Stimulated activated CD8-positive, alpha-beta memory T cell treated with anti-CD3 and anti-CD28 coated beads, Interleukin-7, amount 100 ng/mL, for 48 hours (primary cell): ENCODE measurements at regions not wholly inside any gene's neighbourhood (a gene's known extent, or its start where the extent isn't known, plus 50 kb on each side); places are given as distances from the start of the nearest gene placed in this dataset.

ENCODE experiments used
- DNase-seq, 2 donors: peaks; one replicate each; pipeline ENCODE4 v3.0.0-alpha.2; 2020; ENCODE audit warnings: low read depth in 1 of 2; ENCODE audit errors: extremely low read depth in 1 of 2

DNA sequence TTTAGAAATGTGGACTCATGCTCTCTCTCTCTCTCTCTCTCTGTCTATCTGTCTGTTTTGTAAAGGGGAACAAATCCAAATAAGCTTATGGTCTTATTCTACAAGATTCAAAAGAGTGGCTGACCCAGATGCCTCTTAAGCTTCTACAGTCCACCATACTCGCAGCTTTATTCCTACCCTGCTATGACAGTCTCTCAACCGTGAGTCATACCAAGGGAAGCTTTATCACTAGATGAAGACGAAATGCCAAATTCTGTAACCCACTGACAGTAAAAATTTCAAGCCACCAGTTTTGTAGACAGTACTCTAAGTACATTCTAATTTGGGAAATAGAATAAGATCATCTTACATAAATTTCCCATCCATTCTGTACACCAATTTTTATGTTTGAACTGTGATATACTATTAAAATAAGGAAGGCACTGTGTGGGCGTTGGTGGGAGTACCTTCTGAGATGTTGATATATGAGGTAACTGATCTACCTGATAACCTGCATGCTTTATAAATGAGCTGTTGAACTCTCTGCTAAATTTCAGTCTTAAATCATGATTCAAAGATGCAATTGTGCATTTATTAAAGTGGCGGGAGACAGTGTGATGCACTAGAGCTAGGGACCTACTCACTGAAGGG lies 153.2 kb downstream of the KLF6 start:
- DNase-seq: no peak

DNA sequence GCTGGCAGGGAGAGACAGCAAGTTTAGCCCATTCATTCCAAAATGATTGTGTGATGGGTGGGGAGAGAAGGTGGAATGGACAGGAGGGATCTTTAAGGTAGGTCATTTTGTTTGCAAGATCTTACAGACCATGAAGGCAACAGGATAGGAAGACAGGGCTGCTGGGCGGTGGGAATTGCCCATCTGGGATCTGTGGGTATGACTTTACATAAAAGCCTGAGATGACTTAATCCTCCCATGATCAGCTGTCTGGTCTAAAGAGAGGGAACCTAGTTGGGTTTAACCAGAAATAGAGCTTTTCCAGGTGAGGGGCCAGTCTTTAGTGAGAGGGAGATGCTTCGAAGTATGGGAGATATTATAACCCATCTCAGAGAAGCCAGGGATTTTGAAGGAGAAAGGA lies 153.7 kb downstream of the KLF6 start:
- no peak for DNase-seq

GRCh38 chr10:3625959-3626751 lies 158.9 kb downstream of the KLF6 start:
- no peak for DNase-seq

GRCh38 chr10:3624367-3624766 lies 160.6 kb downstream of the KLF6 start:
- DNase-seq: no peak

GRCh38 chr10:3623746-3624145 lies 161.3 kb downstream of the KLF6 start:
- DNase-seq: no peak

GRCh38 chr10:3622845-3623621 lies 162.0 kb downstream of the KLF6 start:
- DNase-seq: peak; percentile 19 to 33

DNA sequence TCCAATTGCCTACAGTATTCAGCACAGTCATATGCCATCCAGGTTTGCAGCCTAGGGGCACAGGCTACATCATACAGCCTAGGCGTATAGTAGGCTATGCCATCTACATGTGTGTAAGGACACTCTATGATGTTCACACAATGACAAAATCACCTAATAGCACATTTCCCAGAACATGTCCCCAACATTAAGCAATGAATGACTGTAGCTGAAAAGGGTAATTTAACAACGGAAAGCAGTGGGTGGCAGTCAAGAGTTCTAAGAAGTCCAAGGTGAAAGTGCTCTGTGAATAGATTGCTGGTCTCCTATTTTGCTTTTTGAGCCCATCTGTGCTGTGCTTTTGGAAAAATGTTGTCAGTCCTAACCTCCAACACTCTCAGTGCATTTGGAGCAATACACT lies 162.6 kb downstream of the KLF6 start:
- DNase-seq: peak in 1 of 2 donors; percentile 8

- DNase-seq: no peak
Observed at GRCh38 chr10:3620818-3621217, 164.2 kb downstream of the KLF6 start.

- no peak for DNase-seq
Observed at GRCh38 chr10:3619241-3619640, 165.8 kb downstream of the KLF6 start.

- DNase-seq: no peak
Observed at GRCh38 chr10:3616880-3617279, 168.1 kb downstream of the KLF6 start.

DNA sequence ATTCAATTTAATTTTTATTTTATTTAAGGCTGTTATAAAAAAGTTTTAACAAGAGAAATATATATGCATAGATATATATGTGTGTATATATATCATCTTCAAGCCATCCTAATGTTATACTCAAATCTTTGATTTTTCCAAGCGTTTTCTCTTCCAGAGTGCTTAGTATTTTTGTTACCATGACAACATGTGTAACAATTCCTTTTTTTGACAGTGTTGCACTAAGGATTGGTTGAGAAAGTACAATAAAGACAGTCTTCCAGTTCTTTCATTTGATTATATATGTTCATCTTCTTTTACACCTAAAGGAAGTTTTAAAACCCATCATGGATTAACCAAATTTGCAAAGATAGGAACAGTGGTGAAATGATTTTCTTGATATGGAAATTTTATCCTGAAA lies 171.7 kb downstream of the KLF6 start:
- no peak for DNase-seq

- DNase-seq: no peak
Observed at GRCh38 chr10:3612183-3613001, 172.6 kb downstream of the KLF6 start.

DNA sequence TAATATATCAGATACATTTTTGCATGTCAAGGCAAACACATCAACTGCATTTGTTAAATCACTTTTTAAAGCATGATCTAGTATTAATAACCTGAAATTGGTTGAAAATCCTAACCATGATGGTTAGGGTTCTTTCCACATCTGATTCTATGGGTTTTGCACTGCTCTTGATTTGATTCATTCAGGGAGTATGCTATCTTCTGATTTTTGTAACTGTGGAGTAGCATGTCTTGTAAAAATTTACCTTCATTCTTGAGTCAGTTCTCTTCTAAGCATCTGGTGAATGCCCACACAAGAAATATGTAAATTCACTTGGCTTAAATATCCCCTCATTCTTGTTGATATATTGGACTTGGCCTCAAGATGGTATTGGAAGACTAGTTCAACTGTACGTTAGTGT lies 178.7 kb downstream of the KLF6 start:
- DNase-seq: no peak

GRCh38 chr10:3605882-3606281 lies 179.1 kb downstream of the KLF6 start:
- DNase-seq: no peak

DNA sequence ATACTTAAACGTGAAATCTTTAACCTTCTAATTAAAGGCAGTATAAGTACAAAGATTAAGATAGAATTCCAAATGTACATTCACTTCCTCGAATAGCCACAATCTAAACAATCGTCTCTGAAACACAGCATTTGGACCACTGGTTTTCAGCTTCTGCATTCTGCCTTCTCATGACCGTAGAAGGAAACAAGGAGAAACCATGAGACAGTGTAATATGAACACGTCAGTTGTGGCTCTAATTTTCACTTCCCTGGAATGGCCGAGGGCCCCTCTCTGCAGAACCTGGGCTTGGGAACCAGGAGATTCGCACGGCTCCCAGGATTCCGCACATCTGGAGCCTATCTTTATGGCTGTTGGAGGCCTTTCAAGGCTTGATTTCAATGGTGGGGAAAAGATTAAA lies 189.3 kb downstream of the KLF6 start:
- DNase-seq: no peak

GRCh38 chr10:3593611-3594010 lies 191.4 kb downstream of the KLF6 start:
- no peak for DNase-seq

DNA sequence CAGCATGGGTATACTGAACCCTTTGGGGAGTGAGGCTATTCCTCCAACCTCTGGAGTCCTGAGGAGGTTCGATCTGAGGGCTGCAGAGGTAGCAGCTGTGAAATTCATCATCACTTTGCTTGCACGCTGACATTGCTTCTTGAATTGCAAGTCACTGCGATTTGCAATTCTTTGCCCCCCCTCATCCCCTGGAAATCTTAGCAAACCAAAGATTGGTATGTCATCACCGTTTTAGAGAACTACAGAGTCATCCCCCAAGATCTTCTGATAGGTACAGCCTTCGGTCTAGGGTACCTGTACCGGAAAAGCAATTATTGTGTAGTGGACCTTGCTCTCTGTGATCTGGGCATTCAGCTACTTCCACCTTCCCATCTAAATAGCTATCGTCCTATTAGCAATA lies 192.6 kb downstream of the KLF6 start:
- no peak for DNase-seq

DNA sequence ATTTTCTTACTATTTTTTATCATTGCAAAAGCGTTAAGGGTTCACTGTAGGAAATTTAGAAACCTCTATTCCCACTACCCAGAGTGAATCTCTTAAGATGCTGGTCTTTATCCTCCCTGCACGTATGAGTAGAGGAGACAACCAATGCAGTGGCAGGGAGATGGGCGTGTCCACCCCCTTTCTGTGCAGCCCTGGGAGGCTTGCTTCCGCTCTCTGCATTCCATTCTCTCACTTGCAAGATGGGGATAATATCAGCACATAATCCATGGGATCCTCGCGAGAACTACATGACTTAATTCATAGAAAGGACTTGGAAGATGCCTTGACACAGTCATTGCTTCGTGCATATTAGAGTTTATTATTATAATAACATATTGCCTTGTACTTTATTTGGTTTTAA lies 196.2 kb downstream of the KLF6 start:
- no peak for DNase-seq

DNA sequence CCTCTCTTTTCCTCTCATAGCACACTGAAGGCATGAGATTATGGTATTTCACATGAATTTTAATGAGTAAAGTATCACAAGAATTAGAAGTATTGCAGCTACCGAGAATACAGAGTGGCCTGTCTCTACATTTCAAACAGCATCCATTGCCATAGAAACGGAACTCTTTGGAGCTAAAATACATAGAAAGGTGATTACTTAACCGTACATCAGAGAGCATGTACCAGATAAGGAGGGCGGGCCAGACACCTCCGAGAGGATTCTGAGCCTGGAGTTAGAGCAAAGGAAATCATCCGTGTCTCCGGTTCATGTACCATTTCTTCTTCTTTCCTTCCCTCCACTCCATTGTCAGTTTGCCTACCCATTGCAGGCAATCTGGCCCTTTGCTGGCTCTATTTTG lies 196.7 kb downstream of the KLF6 start:
- DNase-seq: no peak

GRCh38 chr10:3584926-3585784 lies 199.9 kb downstream of the KLF6 start:
- DNase-seq: no peak
